Stimulated activated CD4-positive, alpha-beta T cell treated with anti-CD3 and anti-CD28 coated beads, Interleukin-15, amount 100 ng/mL, for 48 hours (primary cell): ENCODE measurements at regions not wholly inside any gene's neighbourhood (a gene's known extent, or its start where the extent isn't known, plus 50 kb on each side); places are given as distances from the start of the nearest gene placed in this dataset.
"Not testable (repeated sequence)": the region's sequence is repeated elsewhere in the genome, so short reads cannot be mapped to it uniquely, and the experiment has no call there.

Experiments
- DNase-seq, 2 donors: peaks; one replicate each; pipeline ENCODE4 v3.0.0-alpha.2; 2020; ENCODE audit warnings: low read depth in 2 of 2

DNA sequence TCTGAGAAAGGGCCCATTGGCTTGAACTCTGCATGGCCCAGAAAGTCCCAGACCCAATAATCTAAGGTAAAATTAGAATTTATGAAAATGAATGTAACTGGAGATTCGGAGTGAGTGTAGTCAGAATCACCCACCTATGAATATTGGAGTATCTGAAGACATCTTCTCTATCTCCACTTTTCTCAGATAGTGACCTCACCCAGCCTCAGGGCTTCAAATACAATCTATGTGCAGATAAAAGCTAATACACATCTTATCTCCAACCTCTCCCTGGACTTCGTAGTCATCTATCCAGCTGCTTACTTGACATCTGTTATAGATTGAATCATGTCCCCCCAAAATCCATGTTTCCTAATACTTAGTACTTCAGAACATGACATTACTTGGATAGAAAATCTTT lies 263.2 kb downstream of the RAD51AP2 start:
- DNase-seq: no peak

DNA sequence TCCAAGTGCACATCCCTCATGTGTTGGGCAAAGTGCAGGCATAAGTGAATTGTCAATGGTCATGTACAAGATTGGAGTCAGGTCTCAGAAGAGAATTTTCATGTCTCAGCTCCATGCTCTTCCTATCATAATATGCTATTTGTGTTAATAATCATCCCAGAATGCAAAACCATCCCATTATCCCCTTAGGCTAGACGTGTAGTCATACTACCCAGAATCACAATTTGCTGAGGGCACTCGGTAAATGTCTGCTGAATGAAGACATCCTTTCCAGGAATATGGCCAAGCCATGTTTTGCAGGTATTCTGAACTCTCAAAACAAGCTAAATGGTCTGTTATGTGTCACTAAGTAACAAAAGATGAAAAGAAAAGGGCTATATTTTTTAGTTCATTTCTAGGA lies 263.8 kb downstream of the RAD51AP2 start:
- no peak for DNase-seq

DNA sequence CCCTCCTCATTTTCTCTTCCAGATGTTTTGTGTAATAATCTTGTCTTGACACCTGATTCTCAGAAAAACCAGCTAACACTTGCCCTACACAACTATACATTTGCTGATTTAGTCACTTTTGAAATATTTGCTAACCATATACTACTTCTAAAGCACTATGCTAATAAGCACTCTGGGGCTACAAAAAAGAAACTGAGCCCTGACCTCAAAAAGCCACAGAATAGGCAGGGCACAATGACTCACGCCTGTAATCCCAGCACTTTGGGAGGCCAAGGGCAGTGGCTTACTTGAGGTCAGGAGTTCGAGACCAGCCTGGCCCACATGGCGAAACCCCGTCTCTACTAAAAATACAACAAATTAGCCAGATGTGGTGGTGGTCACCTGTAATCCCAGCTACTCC lies 266.0 kb downstream of the RAD51AP2 start:
- no peak for DNase-seq

DNA sequence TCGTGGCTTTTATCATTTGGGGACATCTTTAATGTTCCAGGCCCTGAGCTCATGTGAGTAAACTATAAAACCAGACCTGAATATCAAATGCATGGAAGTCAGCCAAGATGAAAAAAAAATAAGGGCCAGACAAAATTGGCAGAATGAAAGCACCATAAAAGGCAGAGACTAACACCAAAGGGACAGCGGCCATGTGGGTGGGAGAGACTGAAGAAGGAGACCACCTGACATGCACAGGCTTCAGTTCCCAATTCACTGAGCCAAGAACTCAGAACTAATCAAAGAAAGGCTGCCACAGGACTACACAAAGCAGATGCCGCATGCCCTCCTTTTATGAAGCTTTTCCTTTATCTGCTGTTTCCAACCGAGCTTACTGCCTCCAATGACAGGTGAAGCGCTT lies 267.1 kb downstream of the RAD51AP2 start:
- no peak for DNase-seq

DNA sequence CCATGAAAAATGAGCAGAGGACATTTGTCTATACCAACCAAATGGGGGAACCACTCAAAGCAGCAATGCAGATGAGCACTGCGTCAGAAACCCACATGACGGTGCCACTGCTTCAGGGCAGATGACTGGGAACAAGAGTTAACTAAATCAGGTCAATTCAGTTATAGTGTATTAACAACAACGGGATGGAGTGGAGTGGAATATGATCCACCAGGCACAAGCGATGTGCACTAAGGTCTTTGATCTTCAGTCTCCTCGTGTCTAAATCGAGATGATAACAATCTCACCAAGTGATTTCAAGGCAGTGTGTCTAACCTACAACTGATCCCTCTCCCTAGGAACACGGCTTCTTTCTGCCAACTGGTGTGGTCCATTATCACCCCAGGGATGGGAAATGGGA lies 269.0 kb downstream of the RAD51AP2 start:
- DNase-seq: no peak

DNA sequence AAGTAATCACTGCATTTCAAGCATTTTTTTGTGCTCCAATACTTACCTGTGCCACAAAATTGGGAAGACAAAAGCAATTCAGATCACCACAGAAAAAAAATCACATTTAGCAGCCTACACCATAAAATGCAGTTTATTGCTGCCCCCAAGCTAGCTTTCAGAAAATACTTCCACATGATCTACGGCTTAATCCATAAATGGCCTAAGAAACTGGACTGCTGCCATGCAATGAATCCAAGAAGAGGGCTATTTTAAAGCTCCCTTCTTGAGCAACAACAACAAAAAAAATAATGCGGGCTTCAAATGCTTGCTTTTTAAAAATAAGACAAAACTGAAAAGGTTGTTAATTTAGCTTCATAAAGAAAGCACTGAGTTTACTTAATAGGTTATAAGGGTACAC lies 272.3 kb downstream of the RAD51AP2 start:
- DNase-seq: no peak

DNA sequence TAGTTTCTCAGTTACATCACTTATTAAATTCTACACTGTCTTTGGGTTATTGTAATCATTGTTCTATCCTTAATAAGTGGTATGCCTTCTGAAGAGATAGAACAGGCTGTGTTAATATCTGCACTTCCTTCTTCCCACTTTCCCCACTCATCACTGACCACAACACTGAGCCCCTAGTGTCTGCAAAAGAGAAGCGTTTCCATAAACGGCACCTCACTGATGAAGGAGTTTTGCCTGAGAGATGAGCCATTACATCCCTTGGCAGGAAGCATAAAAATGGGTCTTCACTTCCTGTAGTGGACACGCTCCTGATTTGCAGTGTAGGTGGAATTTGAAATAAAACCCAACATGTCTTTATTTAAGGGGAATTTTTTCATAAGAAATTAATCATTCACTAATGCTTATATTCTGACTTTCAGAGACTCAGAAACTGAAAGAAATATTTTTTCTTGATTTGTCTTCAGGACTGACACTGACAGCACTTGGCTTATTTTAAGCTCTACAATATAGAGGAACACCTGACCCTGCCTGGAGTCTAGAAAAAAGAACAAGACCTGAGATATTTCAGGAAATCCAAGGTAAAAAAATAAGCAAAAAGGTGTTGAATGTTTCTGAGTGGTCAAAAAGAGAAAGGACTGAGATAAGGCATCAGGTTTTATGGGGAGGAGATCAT lies 275.3 kb downstream of the RAD51AP2 start:
- DNase-seq: no peak

DNA sequence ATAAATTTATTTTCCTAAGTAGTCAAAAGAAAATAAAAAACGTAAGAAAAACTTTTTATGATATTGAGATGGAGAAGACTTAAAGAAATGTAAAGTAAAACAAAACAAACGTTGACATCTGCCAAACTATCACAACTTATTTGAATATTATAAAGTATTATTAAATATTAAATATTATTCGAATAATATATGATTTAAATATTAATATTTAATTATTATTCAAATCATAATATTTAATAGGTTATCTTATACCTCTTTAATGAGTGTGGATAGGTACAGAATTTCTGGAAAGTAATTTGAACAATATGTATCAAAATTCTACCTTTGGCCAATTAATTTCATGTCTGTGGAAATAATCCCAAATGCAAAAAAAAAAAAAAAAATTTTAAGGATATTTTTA lies 278.7 kb downstream of the RAD51AP2 start:
- no peak for DNase-seq

DNA sequence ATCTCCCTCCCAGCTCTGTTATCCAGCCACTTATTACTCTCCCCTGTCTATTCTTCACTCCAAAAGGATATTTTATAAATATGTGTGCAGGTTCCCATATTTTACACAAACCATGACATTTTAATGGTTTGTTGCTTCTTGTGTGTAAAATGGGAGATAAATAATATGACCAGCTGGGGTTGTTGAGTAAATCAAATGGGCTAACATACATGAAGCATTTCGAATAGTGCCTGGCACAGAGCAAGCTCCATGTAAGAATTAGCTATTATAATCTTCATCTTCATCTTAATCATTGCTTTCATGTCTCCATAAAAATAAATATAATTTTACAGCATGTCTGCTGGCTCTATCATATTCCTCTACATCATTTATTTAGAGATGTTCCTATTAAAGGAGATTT lies 283.1 kb downstream of the RAD51AP2 start:
- no peak for DNase-seq

DNA sequence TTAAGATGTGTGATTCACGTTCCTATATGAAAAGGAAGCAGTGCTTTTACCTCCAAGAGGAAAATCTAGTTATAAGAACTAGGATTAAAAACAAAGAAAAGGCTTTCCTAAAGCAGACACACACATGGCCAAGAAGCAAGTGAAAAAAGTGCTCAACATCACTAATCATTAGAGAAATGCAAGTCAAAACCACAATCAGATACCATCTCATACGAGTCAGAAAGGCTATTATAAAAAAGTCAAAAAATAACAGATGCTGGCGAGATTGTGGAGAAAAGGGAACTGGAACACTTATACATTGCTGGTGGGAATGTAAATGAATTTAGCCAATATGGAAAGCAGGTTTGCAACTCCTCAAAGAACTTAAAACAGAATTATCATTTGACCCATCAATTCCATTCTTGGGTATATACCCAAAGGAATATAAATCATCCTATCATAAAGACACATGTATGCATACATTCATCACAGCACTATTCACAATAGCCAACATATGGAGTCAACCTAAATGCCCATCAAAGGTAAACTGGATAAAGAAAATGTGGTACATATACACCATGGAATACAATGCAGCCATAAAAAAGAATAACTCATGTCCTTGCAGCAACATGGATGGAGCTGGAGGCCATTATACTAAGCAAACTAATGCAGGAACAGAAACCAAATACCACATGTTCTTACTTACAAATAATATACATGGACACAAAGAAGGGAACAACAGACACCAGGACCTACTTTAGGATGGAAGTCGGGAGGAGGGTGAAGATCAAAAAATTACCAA lies 285.3 kb downstream of the RAD51AP2 start:
- no peak for DNase-seq

DNA sequence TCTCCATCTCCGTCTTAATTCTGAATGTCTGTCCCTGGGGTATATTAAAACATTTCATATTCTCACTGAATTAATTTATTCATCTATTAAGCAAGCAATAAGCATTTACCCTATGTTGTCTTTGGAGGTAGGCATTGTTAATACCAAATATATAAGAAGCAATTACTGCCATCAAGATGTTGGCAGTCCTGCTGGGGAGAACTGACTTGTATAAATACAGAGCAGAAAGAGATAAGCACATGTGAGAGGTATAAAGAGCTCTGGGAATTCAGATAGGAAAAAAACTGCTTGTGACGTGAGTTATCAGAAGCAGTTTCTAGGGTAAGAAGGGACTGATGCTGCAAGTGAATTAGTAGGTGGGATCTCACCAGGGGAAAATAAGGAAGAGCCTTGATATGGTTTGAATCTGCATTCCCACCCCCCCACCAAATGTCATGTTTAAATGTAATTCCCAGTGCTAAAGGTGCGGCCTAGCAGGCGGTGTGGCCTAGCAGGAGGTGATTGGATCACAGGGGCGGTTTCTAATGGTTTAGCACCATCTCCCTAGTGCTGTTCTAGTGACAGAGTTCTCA lies 286.8 kb downstream of the RAD51AP2 start:
- DNase-seq: no peak

DNA sequence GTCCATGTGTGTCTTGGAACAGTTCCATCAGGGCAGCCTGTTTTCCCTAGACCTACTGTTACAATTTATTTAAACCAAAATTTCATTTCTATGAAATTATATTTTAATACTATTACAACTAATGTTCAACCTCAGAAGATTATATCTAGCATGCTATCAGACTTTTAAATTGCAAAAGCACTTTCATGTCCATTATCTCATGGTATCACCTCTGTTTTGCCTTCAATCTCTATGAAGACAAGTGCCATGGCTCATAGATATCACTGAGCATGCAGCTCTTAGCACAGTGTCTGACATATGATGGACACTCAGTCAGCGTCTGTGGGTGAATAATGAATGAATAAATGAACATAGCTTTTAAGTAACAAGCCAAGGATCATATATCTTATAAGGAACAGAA lies 288.8 kb downstream of the RAD51AP2 start:
- DNase-seq: no peak

DNA sequence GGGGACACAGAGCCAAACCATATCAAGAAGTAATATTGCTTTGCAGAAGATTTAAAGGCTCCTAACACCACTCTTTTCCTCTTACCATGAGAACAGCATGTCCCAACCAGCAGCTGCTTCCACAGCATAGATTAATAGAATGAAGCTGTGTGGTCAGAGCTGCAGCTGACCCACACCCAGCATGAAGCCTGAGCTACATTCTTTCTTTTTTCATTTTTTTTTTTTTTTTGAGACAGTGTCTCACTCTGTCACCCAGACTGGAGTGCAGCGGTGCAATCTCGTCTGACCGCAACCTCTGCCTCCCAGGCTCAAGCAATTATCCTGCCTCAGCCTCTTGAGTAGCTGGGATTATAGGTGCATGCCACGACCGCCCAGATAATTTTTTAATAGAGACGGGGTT lies 289.8 kb downstream of the RAD51AP2 start:
- no peak for DNase-seq

DNA sequence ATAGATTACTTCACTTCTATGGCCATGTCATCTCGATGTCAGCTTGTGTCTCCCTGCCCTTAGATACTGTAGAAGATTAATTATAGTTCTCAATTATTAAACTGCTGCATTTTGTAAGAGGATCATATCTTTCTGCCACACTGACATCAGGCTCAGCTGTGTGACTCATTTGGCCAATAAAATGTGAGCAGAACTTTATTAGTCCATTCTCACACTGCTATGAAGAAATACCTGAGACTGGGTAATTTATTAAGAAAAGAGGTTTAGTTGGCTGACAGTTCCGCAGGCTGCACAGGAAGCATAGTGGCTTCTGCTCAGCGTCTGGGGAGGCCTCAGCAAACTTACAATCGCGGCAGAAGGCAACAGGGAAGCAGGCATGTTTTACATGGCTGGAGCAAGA lies 290.4 kb downstream of the RAD51AP2 start:
- no peak for DNase-seq

DNA sequence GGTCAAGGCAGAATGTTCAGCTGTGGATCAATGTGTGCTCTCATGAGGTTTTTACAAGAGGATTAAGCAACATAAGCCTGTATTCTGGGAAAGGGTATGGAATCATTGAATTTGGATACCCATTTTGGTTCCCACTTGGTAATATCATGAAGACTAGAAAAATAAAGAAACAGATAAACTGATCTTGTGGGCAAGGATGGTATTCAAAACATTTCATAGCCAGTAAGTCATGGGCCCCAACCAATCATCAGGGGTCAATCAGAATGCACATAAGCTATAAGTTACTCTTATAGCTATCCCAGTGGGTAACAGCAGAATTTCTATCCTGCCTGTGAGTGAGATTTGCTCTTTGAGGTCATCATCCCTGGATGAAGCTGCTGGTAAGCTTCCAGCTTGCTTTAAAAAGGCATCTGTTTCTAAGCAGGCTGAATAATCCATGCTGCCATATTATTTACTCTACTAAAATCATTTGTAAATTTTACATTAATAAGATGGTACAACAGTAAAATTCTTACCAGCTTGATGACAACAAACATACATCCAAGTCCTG lies 291.2 kb downstream of the RAD51AP2 start:
- no peak for DNase-seq

DNA sequence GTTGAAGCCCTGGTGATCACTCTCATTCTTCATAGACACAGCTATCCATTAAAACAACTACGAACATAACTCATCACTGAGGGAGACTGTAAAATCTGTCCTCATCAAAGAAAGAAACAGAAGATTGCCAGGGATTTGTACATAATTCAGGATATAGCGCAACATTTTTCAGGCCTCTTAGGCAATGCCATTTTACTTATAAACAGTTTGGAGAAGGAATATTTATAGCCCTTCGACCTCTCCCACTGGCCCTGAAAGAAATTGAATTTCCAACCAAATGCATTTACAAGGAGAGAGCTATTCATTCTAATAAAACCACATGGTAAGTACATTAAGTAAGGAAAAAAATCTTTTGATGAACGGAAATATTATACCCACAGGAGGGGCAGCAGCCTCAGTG lies 295.0 kb downstream of the RAD51AP2 start:
- no peak for DNase-seq

DNA sequence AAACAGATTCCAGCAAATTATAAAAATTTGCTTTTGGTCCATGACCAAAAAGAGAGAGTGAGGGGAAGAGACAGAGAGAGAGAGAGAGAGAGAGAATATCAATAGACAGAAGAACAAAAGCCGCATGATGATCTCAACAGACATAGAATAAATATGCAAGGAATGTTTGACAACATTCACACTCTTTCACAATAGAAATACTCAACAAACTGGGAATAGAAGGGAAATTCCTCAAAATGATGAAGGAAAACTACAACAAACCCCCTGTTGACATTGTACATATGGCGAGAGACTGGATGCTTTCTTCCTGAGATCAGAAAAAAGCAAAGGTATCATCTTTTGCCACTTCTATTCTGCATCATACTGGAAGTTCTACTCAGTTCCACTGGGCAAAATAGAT lies 309.7 kb downstream of the RAD51AP2 start:
- DNase-seq: no peak

DNA sequence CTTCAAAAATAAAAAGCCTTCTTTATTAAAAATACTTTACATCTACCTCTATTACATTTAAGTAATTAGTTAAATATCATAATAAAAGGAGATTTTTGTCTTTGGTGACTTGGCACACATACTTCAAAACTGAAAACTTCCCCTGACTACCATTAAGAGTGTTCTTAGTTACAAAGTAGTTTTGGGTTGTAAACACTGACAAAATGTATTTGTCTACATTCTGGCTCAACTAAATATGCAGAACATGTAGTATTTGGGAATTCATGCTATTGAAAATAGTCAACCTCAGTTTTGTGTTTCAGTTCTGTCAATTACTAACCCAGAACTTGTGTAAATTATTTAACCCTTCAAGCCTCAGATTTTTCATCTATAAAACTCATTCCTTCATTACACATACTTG lies 311.5 kb downstream of the RAD51AP2 start:
- no peak for DNase-seq

DNA sequence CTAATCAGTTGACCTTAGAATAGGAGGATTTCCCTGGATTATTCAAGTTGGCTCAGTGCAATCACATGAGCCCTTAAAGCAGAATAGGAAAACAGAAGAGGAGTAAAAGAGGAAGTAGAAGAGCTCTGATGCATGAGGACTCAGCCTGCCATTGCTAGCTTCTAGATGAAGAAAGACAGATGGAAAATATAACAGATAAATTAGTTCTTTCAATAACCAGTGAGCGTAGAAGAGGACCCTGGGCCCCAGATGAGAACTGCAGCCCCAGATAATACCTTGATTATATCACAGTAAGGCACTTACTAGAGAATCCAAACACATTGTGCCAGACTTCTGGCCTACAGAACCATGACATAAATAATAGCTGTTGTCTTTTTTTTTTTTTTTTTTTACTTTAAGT lies 314.0 kb downstream of the RAD51AP2 start:
- DNase-seq: not testable (repeated sequence)

DNA sequence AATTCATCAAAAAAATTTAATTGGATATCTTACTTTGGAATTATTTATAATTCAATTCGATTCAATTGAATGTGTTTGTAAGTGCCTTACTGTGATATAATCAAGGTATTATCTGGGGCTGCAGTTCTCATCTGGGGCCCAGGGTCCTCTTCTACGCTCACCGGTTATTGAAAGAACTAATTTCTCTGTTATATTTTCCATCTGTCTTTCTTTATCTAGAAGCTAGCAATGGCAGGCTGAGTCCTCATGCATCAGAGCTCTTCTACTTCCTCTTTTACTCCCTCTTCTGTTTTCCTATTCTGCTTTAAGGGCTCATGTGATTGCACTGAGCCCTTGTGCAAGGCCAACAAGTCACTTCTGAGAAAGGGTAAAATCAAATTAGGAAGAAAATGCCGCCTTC lies 315.6 kb downstream of the RAD51AP2 start:
- not testable (repeated sequence) for DNase-seq

DNA sequence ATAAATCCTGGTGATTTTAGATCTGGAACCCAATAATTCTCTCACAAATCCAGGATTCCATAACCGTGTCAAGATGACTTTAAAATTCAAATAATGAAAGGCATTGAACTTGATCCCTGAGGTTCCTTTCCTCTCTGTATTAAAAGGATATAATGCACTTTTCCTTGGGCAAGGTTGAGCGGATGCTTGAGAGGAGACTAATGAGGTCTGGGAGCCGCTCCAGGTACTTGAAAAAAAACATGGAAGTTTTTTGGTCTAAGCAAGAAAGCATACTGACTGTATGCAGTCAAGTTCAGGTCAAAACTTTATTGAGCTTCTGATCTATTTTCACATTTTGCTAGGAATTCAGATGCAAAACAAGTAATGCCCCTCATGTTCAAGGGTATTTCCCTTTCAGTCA lies 318.5 kb downstream of the RAD51AP2 start:
- DNase-seq: no peak

DNA sequence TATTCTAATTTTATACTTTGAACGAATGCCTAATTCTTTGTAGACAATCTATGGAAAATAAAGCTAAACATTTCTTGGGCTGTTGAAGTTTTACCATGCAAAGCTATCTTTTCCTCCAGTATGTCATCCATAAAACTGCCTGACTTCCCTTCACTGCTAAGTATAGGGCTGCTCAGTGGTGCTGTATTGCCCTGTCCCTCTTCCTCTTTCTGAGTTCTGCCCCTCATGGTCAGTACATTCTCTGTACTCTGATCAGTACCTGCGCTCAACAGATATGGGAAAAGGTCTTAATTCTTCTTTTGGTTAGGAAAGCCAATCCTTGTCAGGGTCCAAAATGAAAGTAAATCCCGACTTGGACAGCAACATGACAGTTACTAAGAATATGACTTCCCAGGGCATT lies 321.9 kb downstream of the RAD51AP2 start:
- no peak for DNase-seq

DNA sequence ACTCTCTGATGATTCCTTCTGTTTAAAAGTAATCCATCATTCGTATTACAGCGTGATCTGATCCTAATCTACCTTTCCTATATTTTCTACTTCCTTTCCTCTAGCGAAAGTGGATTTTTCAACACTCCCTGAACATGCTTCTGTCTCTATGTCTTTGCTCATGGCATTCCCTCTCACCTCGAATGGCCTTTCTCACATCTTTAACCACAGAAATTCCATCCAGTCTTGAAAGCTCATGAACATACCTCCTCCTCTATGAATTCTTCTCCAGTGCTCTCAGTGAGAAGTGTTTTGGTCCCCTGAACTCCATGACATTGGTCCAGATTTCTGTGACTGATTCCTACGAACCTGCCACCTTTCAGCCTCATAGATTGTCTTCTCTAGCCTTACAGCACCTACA lies 323.2 kb downstream of the RAD51AP2 start:
- DNase-seq: no peak
